Suprapubic skin (tissue), 3 donors: ENCODE measurements at regions not wholly inside any gene's neighbourhood (a gene's known extent, or its start where the extent isn't known, plus 50 kb on each side); places are given as distances from the start of the nearest gene placed in this dataset.

Experiments used
- CTCF ChIP-seq, 2 donors: fragments of 200-600 bp in 1 of 2; fragments of 450-650 bp in 1 of 2; sonication (generic) in 1 of 2; IDR thresholded peaks; one replicate each; pipeline ENCODE4 v1.5.1; 2016 to 2019; ENCODE audit warnings: antibody characterized with exemption in 2 of 2, mild to moderate bottlenecking in 1 of 2, moderate library complexity in 1 of 2
- POLR2A ChIP-seq, 2 donors: fragments of 450-650 bp; IDR thresholded peaks; one replicate each; pipeline ENCODE4 v1.6.1; 2017; ENCODE audit warnings: antibody characterized with exemption in 2 of 2, mild to moderate bottlenecking in 2 of 2, moderate library complexity in 2 of 2

- TF ChIP-seq POLR2A (IDR thresholded peaks at IDR 0.05) (no peak), CTCF (IDR thresholded peaks at IDR 0.05) (no peak)
These were observed 1299.3 kb downstream of the TBC1D22A start for GRCh38 chr22:48061726-48062125.
